ENCODE measurements at regions not wholly inside any gene's neighbourhood (a gene's known extent, or its start where the extent isn't known, plus 50 kb on each side); places are given as distances from the start of the nearest gene placed in this dataset.

DNA sequence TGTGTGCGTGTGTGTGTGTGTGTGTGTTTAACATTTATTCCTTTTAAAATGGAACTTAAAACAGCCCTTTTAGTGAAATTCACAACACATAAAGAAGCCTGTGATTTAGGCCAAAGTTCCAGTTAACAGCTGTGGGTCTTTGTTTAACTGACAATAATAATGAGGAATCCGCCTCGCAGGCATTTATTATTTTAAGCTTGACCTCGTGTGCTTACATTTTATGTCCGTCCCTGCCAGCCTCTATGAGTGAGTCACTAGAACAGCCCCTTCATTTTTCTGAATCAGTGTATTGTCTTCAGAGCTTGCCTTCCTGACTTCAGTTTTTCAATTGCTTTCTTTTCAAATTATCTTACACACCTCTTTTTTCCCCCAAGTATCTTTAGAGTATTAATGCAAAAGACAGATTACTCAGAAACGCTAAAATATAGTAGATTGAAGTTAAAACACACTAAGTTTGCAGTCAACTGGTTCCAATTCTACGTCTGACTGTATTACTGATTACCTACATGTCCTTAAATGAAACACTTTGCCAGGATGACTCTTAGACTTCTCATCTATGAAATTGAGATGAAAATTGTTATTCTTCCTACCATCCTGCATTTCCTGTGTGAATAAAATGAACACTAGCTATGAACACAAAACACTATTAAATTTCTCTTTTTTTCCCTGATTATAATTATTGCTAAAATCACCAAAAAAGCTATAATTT is 319.6 kb upstream of the HS3ST1 start:
- no peak for DNase-seq (ENCODE audit: low read depth)

DNA sequence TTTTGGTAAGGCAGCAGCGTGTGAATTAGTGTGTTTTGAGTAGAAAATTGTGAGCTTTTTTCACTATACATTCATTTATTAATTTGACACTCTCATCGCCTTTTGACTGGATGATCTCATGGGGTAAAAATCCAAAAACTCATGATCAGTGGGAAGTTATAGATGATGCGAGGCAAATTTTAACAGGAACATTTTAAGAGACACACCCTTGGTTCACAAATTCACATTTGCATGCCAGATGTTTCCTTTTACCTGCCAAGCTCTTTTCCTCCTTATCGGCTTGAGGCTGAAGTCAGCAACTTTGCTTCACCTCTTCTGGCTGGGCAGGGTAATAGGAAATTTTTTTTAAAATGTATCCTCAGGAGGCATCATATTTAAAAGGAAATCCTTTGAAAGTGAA is 318.0 kb upstream of the HS3ST1 start:
- no peak for DNase-seq (ENCODE audit: low read depth)

GRCh38 chr4:11743976-11744375 is 315.3 kb upstream of the HS3ST1 start:
- DNase-seq (ENCODE audit: low read depth) = no peak

DNA sequence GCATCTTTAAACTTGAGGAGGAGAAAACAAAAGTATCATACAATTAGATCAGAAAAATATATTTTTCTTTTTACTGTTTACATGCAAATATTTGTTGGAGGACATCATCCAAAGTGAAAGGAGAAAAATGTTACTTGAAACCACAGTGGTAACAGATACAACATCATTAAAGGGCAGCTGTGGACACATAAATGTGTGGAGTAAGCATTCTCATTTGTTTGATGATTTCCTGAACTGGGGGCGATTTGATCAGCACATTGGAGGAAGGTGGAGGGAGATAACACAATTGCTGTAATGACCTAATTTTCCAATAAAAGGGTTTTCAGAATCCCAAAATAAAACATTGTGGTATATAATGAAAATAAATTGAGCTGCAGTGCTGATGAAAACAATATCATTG is 314.5 kb upstream of the HS3ST1 start:
- DNase-seq (ENCODE audit: low read depth) = no peak

GRCh38 chr4:11741190-11741652 is 312.5 kb upstream of the HS3ST1 start:
- no peak for DNase-seq (ENCODE audit: low read depth)

- no peak for DNase-seq (ENCODE audit: low read depth)
These were observed 311.3 kb upstream of the HS3ST1 start for GRCh38 chr4:11739992-11740391.

- DNase-seq (ENCODE audit: low read depth) = no peak
These were observed 308.3 kb upstream of the HS3ST1 start for GRCh38 chr4:11736978-11737377.

DNA sequence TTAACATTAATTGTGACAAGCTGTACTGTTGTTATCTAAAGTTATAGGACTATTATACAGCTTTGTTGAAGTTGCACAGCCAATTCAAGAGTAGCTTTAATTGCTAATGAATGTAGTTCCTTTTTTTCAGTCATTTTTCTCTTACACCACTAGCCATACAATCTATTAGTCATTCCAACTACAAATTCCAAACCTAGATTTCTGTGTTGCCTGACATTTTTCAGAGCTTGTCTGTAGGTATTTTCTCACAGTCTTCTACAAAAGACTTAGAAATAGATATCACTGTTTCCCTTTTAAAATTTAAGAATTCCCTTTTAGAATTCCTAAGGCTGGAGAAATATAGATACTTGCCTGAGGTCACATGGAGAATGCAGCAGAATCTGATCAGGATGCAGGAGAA is 307.0 kb upstream of the HS3ST1 start:
- no peak for DNase-seq (ENCODE audit: low read depth)

DNA sequence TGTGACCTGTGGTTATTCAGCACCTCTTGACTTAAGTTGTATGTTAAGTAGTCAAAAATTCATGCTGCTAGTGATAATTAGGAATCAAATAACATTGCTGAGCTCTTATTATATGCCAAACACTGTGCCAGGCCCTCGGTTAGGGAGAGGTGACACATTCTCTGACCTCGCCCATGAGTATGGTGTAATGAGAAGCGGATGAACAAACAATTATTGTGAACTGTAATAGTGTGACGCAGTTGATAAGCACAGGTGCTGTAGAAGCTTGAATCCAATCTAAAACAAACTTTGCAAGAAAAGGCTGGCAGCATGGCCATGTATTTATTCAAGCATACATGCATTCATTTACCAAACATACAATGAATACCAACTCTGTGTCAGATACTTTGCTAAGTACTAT is 303.5 kb upstream of the HS3ST1 start:
- DNase-seq (ENCODE audit: low read depth) = no peak

GRCh38 chr4:11730545-11730944 is 301.9 kb upstream of the HS3ST1 start:
- DNase-seq (ENCODE audit: low read depth) = no peak

DNA sequence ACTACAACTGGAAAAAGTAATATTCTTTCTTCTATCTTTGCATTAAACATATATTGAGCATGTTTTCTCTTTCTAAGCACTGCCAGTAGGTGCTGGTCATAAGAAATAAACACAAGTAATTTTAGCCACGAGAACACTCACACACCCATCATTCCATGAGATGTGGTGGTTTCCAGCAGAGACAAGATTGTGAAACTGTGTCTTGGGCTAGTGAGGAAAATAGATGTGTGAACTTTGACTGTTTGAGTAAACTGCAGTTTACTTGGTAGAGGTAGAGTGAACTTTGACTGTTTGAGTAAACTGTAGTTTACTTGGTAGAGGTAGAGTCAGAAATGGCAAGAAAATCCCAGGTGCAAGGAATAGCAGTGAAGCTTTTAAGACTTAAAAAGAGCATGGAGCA is 300.9 kb upstream of the HS3ST1 start:
- no peak for DNase-seq (ENCODE audit: low read depth)

DNA sequence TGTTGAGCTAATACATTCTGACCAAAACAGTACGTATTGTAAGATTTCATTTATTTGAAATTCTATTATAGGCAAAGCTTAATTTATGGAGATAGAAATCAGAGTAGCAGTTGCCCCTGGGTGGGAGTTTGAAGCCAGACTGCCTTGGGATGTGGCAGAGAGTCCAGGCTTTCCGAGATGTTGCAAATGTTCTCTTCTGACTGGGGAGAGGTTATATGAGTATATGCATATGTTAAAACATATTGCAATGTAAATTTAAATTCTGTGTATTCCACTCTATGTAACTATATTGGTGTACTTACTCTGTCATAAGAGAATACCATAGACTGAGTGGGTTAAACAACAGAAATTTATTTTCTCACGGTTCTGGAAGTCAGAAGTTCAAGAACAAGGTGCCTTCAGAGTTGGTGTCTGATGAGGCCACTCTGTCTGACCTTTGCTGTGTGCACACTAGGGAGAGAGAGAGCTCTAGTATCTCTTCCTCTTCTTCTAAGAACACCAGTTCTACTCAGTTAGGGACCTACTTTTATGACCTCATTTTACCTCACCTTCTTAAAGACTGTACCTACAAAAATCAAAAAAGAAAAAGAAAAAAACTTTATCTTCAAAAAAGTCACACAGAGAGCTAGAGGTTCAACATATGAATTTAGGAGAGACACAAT is 299.3 kb upstream of the HS3ST1 start:
- DNase-seq (ENCODE audit: low read depth) = no peak

- no peak for DNase-seq (ENCODE audit: low read depth)
These were observed 296.0 kb upstream of the HS3ST1 start for GRCh38 chr4:11724731-11725130.

DNA sequence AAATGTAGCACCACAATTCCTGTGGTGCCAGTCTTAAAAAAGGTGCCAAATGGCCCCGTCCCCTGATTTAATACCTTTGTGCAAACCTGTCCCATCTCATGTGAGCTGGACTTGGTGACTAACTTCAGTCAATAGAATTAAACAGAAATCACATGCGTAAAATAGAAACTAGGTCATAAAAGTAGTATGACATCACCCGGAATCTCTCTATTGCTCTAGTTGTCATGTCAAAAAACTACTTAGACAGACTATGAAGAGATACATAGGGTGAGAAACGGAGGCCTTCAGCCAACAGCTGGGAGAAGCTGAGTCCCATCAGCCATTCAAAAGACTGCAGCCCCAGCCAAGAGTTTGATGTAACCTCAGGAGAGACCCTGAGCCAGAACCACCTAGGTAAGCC is 293.5 kb upstream of the HS3ST1 start:
- DNase-seq (ENCODE audit: low read depth) = no peak

- no peak for DNase-seq (ENCODE audit: low read depth)
These were observed 291.6 kb upstream of the HS3ST1 start for GRCh38 chr4:11720292-11720691.

DNA sequence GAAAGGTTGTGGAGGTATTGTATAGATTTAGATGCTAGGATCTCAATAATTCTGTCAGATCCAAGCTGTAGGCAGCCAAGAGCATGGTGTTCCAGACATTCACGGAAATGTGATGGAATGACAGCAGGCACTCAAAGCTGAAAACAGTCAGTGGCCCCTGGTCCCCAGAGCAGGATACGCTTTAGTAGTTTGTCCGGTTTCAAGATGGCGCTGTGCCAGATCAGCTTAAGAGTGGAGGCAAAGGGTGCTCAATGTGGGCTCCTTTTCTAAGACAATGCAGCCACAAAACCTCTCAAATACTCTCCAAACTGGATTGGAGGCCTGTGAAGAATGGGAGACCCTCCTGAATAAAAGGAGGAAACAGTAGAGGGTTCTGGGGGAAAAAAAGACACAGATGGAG is 291.2 kb upstream of the HS3ST1 start:
- DNase-seq (ENCODE audit: low read depth) = no peak

GRCh38 chr4:11715753-11716521 is 287.2 kb upstream of the HS3ST1 start:
- no peak for DNase-seq (ENCODE audit: low read depth)

GRCh38 chr4:11710453-11711093 is 281.9 kb upstream of the HS3ST1 start:
- DNase-seq (ENCODE audit: low read depth) = no peak

DNA sequence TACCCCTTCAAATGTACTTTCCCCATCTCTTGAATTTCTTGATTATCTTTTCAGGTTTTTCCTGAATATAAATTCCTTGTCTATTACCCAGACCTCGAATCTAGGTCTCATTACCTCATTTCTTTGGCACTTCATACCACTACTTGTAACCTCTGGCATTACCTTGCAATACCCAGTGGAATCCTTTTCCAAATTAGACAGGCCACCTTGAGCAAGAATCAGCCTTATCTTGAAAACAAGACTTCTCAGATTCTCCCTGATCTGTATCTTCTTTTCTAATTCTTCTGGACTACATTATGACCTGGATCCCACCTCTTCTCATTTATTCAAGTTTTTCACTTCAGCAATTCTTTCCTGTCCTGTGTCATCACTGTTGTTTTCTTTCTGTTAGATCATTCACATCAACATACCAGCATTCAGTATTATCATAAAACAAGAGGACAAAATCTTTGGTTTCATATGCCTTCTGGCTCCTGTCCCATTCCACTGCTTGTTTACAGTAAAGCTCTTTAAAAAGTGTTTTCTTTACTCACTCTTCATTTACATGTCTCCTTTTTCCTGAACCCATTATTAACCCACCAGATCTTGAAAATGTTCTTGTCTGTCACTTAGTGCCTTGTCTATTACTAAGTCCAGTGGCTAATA is 275.6 kb upstream of the HS3ST1 start:
- no peak for DNase-seq (ENCODE audit: low read depth)

DNA sequence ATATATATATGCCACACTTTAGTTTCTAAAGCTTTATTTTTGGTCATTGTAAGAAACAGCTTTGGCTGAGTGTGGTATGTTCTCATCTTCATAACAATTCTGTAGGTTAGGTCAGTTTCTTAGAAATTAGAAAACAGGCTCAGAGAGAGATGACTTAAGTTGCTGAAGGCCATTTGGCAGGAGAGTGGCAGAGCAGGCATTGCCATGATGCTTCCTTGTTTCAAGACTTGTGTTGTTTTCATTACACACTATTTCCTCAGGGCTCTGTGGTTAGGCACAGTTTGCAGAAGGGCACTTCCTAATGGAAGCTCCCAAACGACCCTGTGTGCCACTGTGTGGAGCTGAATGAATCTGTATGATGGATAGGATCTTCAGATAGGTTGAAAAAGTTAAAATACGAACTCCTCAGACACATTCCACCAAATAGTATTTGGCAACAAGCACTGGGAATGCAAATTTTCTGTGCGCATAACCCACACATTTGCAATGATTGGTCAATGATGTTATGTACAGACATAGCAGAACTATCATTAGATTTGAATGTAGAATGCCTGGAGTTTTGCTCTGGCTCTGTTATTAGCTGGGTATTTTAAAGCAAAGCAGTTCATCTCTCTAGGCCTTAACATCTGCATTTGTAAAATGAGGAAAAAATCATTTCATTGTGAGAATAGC is 274.3 kb upstream of the HS3ST1 start:
- DNase-seq (ENCODE audit: low read depth) = no peak

- DNase-seq (ENCODE audit: low read depth) = no peak
These were observed 273.5 kb upstream of the HS3ST1 start for GRCh38 chr4:11701966-11702725.
